HG02798 (cell line): ENCODE measurements at regions not wholly inside any gene's neighbourhood (a gene's known extent, or its start where the extent isn't known, plus 50 kb on each side); places are given as distances from the start of the nearest gene placed in this dataset.
"Not testable (repeated sequence)": the region's sequence is repeated elsewhere in the genome, so short reads cannot be mapped to it uniquely, and the experiment has no call there.

Source experiments
- ATAC-seq: cut with Tn5 transposase; IDR thresholded peaks from one replicate; pipeline ENCODE4 v1.9.1; 2021; ENCODE audit warnings: mild to moderate bottlenecking; ENCODE audit not compliant: unreplicated experiment, poor library complexity

- ATAC-seq: no peak
Observed at GRCh38 chr6:139699911-139700310, 325.5 kb upstream of the CITED2 start.

- ATAC-seq: no peak
Observed at GRCh38 chr6:139699335-139699734, 324.9 kb upstream of the CITED2 start.

- no peak for ATAC-seq
Observed at GRCh38 chr6:139698526-139699176, 324.2 kb upstream of the CITED2 start.

GRCh38 chr6:139697856-139698255 is 323.4 kb upstream of the CITED2 start:
- not testable (repeated sequence) for ATAC-seq

- not testable (repeated sequence) for ATAC-seq
Observed at GRCh38 chr6:139696991-139697390, 322.5 kb upstream of the CITED2 start.

- ATAC-seq: no peak
Observed at GRCh38 chr6:139695361-139695760, 320.9 kb upstream of the CITED2 start.

- no peak for ATAC-seq
Observed at GRCh38 chr6:139693735-139694134, 319.3 kb upstream of the CITED2 start.

- ATAC-seq: no peak
Observed at GRCh38 chr6:139690007-139690406, 315.6 kb upstream of the CITED2 start.

GRCh38 chr6:139687055-139687454 is 312.6 kb upstream of the CITED2 start:
- no peak for ATAC-seq

- ATAC-seq: no peak
Observed at GRCh38 chr6:139686308-139686707, 311.9 kb upstream of the CITED2 start.

GRCh38 chr6:139685009-139685408 is 310.6 kb upstream of the CITED2 start:
- no peak for ATAC-seq

- ATAC-seq: no peak
Observed at GRCh38 chr6:139680819-139681218, 306.4 kb upstream of the CITED2 start.

GRCh38 chr6:139679516-139680179 is 305.2 kb upstream of the CITED2 start:
- no peak for ATAC-seq

- no peak for ATAC-seq
Observed at GRCh38 chr6:139676718-139677117, 302.3 kb upstream of the CITED2 start.

GRCh38 chr6:139666284-139666683 is 291.8 kb upstream of the CITED2 start:
- no peak for ATAC-seq

- ATAC-seq: no peak
Observed at GRCh38 chr6:139663996-139664395, 289.5 kb upstream of the CITED2 start.

GRCh38 chr6:139659711-139660110 is 285.3 kb upstream of the CITED2 start:
- ATAC-seq: no peak

- ATAC-seq: no peak
Observed at GRCh38 chr6:139659196-139659595, 284.7 kb upstream of the CITED2 start.

GRCh38 chr6:139657119-139657518 is 282.7 kb upstream of the CITED2 start:
- ATAC-seq: no peak

- ATAC-seq: no peak
Observed at GRCh38 chr6:139655783-139656705, 281.6 kb upstream of the CITED2 start.
